ENCODE measurements at regions not wholly inside any gene's neighbourhood (a gene's known extent, or its start where the extent isn't known, plus 50 kb on each side); places are given as distances from the start of the nearest gene placed in this dataset.
A peak's percentile ranks its signal among the peaks of the same experiment; 100 is the strongest.

- DNase-seq (ENCODE audit: low read depth in 3 of 3): no peak
Observed at GRCh38 chr2:447902-448665, 160.2 kb upstream of the ALKAL2 start.

GRCh38 chr2:446963-447530, 159.2 kb upstream of the ALKAL2 start:
- no peak for DNase-seq (ENCODE audit: low read depth in 3 of 3)

- DNase-seq (ENCODE audit: low read depth in 3 of 3): no peak
Observed at GRCh38 chr2:446303-446874, 158.5 kb upstream of the ALKAL2 start.

- no peak for DNase-seq (ENCODE audit: low read depth in 3 of 3)
Observed at GRCh38 chr2:445896-446295, 158.0 kb upstream of the ALKAL2 start.

GRCh38 chr2:444937-445884, 157.3 kb upstream of the ALKAL2 start:
- no peak for DNase-seq (ENCODE audit: low read depth in 3 of 3)

- no peak for DNase-seq (ENCODE audit: low read depth in 3 of 3)
Observed at GRCh38 chr2:443741-444140, 155.8 kb upstream of the ALKAL2 start.

GRCh38 chr2:443216-443615, 155.3 kb upstream of the ALKAL2 start:
- DNase-seq (ENCODE audit: low read depth in 3 of 3): no peak

- DNase-seq (ENCODE audit: low read depth in 3 of 3): no peak
Observed at GRCh38 chr2:441258-442022, 153.5 kb upstream of the ALKAL2 start.

GRCh38 chr2:440403-440740, 152.5 kb upstream of the ALKAL2 start:
- no peak for DNase-seq (ENCODE audit: low read depth in 3 of 3)

- DNase-seq (ENCODE audit: low read depth in 3 of 3): no peak
Observed at GRCh38 chr2:439556-440402, 151.9 kb upstream of the ALKAL2 start.

GRCh38 chr2:439077-439476, 151.2 kb upstream of the ALKAL2 start:
- no peak for DNase-seq (ENCODE audit: low read depth in 3 of 3)

- DNase-seq (ENCODE audit: low read depth in 3 of 3): peak in 1 of 3 experiments; percentile 17
Observed at GRCh38 chr2:437756-438393, 150.0 kb upstream of the ALKAL2 start.

- no peak for DNase-seq (ENCODE audit: low read depth in 3 of 3)
Observed at GRCh38 chr2:437180-437579, 149.3 kb upstream of the ALKAL2 start.

GRCh38 chr2:436205-436604, 148.3 kb upstream of the ALKAL2 start:
- DNase-seq (ENCODE audit: low read depth in 3 of 3): no peak

GRCh38 chr2:434625-435024, 146.7 kb upstream of the ALKAL2 start:
- no peak for DNase-seq (ENCODE audit: low read depth in 3 of 3)

GRCh38 chr2:433216-433615, 145.3 kb upstream of the ALKAL2 start:
- DNase-seq (ENCODE audit: low read depth in 3 of 3): no peak

GRCh38 chr2:430291-431040, 142.6 kb upstream of the ALKAL2 start:
- no peak for DNase-seq (ENCODE audit: low read depth in 3 of 3)

- no peak for DNase-seq (ENCODE audit: low read depth in 3 of 3)
Observed at GRCh38 chr2:429575-430254, 141.8 kb upstream of the ALKAL2 start.

GRCh38 chr2:429142-429541, 141.3 kb upstream of the ALKAL2 start:
- DNase-seq (ENCODE audit: low read depth in 3 of 3): no peak

Data from stimulated activated CD4-positive, alpha-beta T cell treated with anti-CD3 and anti-CD28 coated beads, TNF-alpha, amount 100 ng/mL, for 4 hours (primary cell).